B cell (primary cell): ENCODE measurements at regions not wholly inside any gene's neighbourhood (a gene's known extent, or its start where the extent isn't known, plus 50 kb on each side); places are given as distances from the start of the nearest gene placed in this dataset.

ENCODE experiments used
- ATAC-seq: fragments of 200-7000 bp; cut with Tn5 transposase; one replicate; pipeline ENCODE4 v1.10.0; 2021; ENCODE audit warnings: low read depth, mild to moderate bottlenecking, moderate number of reproducible peaks, moderate library complexity
- CTCF ChIA-PET: fragments of 350-600 bp; sonication (Branson Sonifier 250); formaldehyde crosslinking; loops from one replicate; lab custom pipeline; 2021; ENCODE audit warnings: antibody characterized with exemption, inconsistent platforms; lab: Charles Lee
- POLR2A ChIA-PET: fragments of 350-600 bp; sonication (Branson Sonifier 250); formaldehyde crosslinking; loops from one replicate; lab custom pipeline; 2021; ENCODE audit warnings: antibody characterized with exemption; lab: Charles Lee
- DNase-seq: peaks from one replicate; pipeline ENCODE4 v3.0.0; 2013
- H2AFZ ChIP-seq: 2 replicates; pipeline ENCODE4 v1.6.1; 2012; ENCODE audit warnings: mild to moderate bottlenecking, low read depth, low read length; ENCODE audit not compliant: insufficient read depth, poor library complexity, severe bottlenecking
- H3K27ac ChIP-seq, 2 donors: 1 replicate in 1 of 2; 2 replicates in 1 of 2; pipeline ENCODE4 v1.5.1; 2012 to 2013; ENCODE audit warnings: low read length in 2 of 2, mild to moderate bottlenecking in 2 of 2, moderate library complexity in 1 of 2
- H3K27me3 ChIP-seq, 4 experiments: fragments of 200-600 bp in 1 of 4; sonication (generic) in 1 of 4; replicated peaks in 1 of 4; 1 replicate in 2 of 4; 2 replicates in 2 of 4; pipeline versions ENCODE4 v1.6.1 to v1.7.0; 2013 to 2016; ENCODE audit warnings: low read length in 3 of 4, mild to moderate bottlenecking in 2 of 4, mixed read lengths in 1 of 4, moderate library complexity in 1 of 4; ENCODE audit not compliant: insufficient read depth in 4 of 4, control insufficient read depth in 3 of 4; ENCODE audit errors: control extremely low read depth in 1 of 4
- H3K36me3 ChIP-seq, 2 experiments: replicated peaks in 1 of 2; 1 replicate in 1 of 2; 2 replicates in 1 of 2; pipeline versions ENCODE4 v1.6.1 to v1.7.1; 2013; ENCODE audit warnings: low read length in 1 of 2; ENCODE audit not compliant: insufficient read depth in 2 of 2, control insufficient read depth in 1 of 2; ENCODE audit errors: control extremely low read depth in 1 of 2, extremely low read depth in 1 of 2
- H3K4me1 ChIP-seq, 2 donors: fragments of 200-600 bp in 1 of 2; sonication (generic) in 1 of 2; 1 replicate in 1 of 2; 2 replicates in 1 of 2; pipeline versions ENCODE4 v1.5.1 to v1.6.1; 2013 to 2017; ENCODE audit warnings: low read length in 2 of 2; ENCODE audit not compliant: control insufficient read depth in 2 of 2, insufficient read depth in 2 of 2
- H3K4me2 ChIP-seq: replicated peaks from 2 replicates; pipeline ENCODE3; 2012; ENCODE audit warnings: mild to moderate bottlenecking, low read depth, low read length; ENCODE audit not compliant: poor library complexity, severe bottlenecking
- H3K4me3 ChIP-seq, 5 experiments: fragments of 200-600 bp in 1 of 5; sonication (generic) in 1 of 5; 1 replicate in 3 of 5; 2 replicates in 2 of 5; pipeline versions ENCODE4 v1.5.1 to v1.7.0; 2011 to 2016; ENCODE audit warnings: low read length in 4 of 5, mild to moderate bottlenecking in 4 of 5, low read depth in 2 of 5, control low read depth in 1 of 5, moderate library complexity in 1 of 5; ENCODE audit not compliant: insufficient read depth in 1 of 5; ENCODE audit errors: control extremely low read depth in 1 of 5, extremely low read depth in 1 of 5
- H3K79me2 ChIP-seq: fragments of 200-600 bp; sonication (generic); one replicate; pipeline ENCODE4 v1.6.0; 2016; ENCODE audit warnings: low read length; ENCODE audit not compliant: control insufficient read depth, insufficient read depth
- H3K9ac ChIP-seq: fragments of 200-600 bp; sonication (generic); 2 replicates; pipeline ENCODE4 v1.6.1; 2017; ENCODE audit warnings: mild to moderate bottlenecking, low read length, moderate library complexity
- H3K9me3 ChIP-seq, 3 donors: one replicate each; pipeline versions ENCODE4 v1.6.1 to v1.7.1; 2013; ENCODE audit warnings: low read length in 2 of 3; ENCODE audit not compliant: control insufficient read depth in 2 of 3, insufficient read depth in 1 of 3; ENCODE audit errors: control extremely low read depth in 1 of 3
- H4K20me1 ChIP-seq: 2 replicates; pipeline ENCODE4 v1.6.0; 2012; ENCODE audit warnings: mild to moderate bottlenecking, low read length; ENCODE audit not compliant: insufficient read depth, control insufficient read depth, poor library complexity, severe bottlenecking
- H3K27ac Mint-ChIP-seq: one replicate; pipeline ENCODE4 v1.8.0; 2021; ENCODE audit warnings: mixed read lengths
- H3K27me3 Mint-ChIP-seq: one replicate; pipeline ENCODE4 v1.8.0; 2021; ENCODE audit warnings: mixed read lengths
- H3K4me1 Mint-ChIP-seq: one replicate; pipeline ENCODE4 v1.8.0; 2021; ENCODE audit warnings: mixed read lengths
- H3K4me3 Mint-ChIP-seq: one replicate; pipeline ENCODE4 v1.8.0; 2021; ENCODE audit warnings: mixed read lengths
- H3K9me3 Mint-ChIP-seq: one replicate; pipeline ENCODE4 v1.8.0; 2022; ENCODE audit warnings: mixed read lengths; ENCODE audit not compliant: insufficient read depth
- EZH2 ChIP-seq: IDR thresholded peaks from 2 replicates; pipeline ENCODE4 v1.6.1; 2012; ENCODE audit warnings: borderline replicate concordance, low read depth, mild to moderate bottlenecking, moderate library complexity, low read length; ENCODE audit not compliant: insufficient read depth, poor library complexity, severe bottlenecking
- WGBS: methylation state at CpG from one replicate; pipeline ENCODE4 v1.1.5; 2013; ENCODE audit warnings: missing lambda C conversion rate; ENCODE audit not compliant: insufficient coverage; 5-methylcytosine and 5-hydroxymethylcytosine counted together
- intact Hi-C: fragments of 100-400 bp; cut with micrococcal nuclease; formaldehyde crosslinking; loops from one replicate; pipeline ENCODE4 v1.10.0; 2022
- TF ChIP-seq, protein P1 (sequence below): fragments of 200-600 bp; IDR thresholded peaks from one replicate; pipeline ENCODE4 v1.8.0; 2022; ENCODE audit warnings: antibody characterized with exemption, mild to moderate bottlenecking

DNA sequence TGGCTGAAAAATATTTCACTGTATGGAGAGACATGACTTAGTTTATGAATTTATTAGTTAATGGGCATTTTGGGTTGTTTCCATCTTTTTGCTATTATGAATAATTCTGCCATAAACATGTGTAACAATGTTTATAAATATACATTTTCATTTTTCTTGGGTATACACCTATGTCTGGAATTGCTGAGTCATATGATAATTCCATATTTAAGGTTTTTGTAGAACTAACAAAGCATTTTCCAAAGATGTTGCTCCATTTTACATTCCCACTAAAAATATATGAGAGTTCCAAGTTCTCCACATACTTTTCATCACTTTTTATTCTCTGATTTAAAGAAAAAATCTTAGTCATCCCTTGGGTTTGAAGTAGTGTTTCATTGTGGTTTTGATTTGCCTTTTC, 108.8 kb upstream of the LRRTM4 start:
- Histone ChIP-seq H3K36me3 (no peaks in the 10 kb centered on the region), H3K9me3 (no peaks in the 10 kb centered on the region), H3K79me2 (no peaks in the 10 kb centered on the region), H2AFZ (no peak overlapping the region), H4K20me1 (no peaks in the 10 kb centered on the region), H3K4me1 (no peaks in the 10 kb centered on the region), H3K27me3 (no peaks in the 10 kb centered on the region), H3K4me3 (no peak overlapping the region), H3K9ac (no peak overlapping the region), H3K27ac (no peak overlapping the region), H3K4me2 (no peak overlapping the region)
- H3K4me3 Mint-ChIP-seq = no peak overlapping the region
- H3K4me1 Mint-ChIP-seq = no peaks in the 10 kb centered on the region
- intact Hi-C loops = no loop called here
- DNase-seq (no peak), ATAC-seq (no peak)
- TF ChIP-seq, protein P1, sequence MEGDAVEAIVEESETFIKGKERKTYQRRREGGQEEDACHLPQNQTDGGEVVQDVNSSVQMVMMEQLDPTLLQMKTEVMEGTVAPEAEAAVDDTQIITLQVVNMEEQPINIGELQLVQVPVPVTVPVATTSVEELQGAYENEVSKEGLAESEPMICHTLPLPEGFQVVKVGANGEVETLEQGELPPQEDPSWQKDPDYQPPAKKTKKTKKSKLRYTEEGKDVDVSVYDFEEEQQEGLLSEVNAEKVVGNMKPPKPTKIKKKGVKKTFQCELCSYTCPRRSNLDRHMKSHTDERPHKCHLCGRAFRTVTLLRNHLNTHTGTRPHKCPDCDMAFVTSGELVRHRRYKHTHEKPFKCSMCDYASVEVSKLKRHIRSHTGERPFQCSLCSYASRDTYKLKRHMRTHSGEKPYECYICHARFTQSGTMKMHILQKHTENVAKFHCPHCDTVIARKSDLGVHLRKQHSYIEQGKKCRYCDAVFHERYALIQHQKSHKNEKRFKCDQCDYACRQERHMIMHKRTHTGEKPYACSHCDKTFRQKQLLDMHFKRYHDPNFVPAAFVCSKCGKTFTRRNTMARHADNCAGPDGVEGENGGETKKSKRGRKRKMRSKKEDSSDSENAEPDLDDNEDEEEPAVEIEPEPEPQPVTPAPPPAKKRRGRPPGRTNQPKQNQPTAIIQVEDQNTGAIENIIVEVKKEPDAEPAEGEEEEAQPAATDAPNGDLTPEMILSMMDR = no peak
- no peak for TF ChIP-seq EZH2
- H3K27ac Mint-ChIP-seq = no peak overlapping the region
- peaks cover 10% of the 10 kb centered on the region for H3K9me3 Mint-ChIP-seq
- POLR2A ChIA-PET = no interaction called here
- no peaks in the 10 kb centered on the region for H3K27me3 Mint-ChIP-seq
- CTCF ChIA-PET = no interaction called here

DNA sequence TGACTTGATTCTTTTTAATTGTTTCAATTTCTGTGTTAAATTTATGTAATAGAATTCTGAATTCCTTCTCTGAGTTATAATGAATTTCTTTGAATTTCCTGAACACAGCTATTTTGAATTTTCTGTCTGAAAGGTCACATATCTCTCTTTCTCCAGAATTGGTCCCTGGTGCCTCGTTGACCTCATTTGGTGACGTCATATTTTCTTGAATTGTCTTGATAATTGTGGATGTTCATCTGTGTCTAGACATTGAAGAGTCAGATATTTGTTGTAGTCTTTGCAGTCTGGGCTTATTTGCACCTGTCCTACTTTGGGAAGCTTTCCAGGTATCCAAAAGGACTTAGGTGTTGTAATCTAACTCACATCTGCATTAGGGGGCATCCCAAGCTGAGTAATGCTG, 111.4 kb upstream of the LRRTM4 start:
- no peaks in the 10 kb centered on the region for H3K36me3 ChIP-seq
- POLR2A ChIA-PET = no interaction called here
- no peak overlapping the region for H3K9ac ChIP-seq
- H3K4me2 ChIP-seq = no peak overlapping the region
- Mint-ChIP-seq H3K4me3 (no peak overlapping the region), H3K9me3 (peaks cover 15% of the 10 kb centered on the region), H3K27me3 (no peaks in the 10 kb centered on the region), H3K4me1 (no peaks in the 10 kb centered on the region), H3K27ac (no peak overlapping the region)
- H2AFZ ChIP-seq = no peak overlapping the region
- DNase-seq (no peak), ATAC-seq (no peak)
- no peak overlapping the region for H3K4me3 ChIP-seq
- H3K9me3 ChIP-seq = no peaks in the 10 kb centered on the region
- intact Hi-C loops = no loop called here
- H3K79me2 ChIP-seq = no peaks in the 10 kb centered on the region
- TF ChIP-seq, protein P1 = no peak
- TF ChIP-seq EZH2 = no peak
- no peak overlapping the region for H3K27ac ChIP-seq
- H3K4me1 ChIP-seq = no peaks in the 10 kb centered on the region
- CTCF ChIA-PET = no interaction called here
- no peaks in the 10 kb centered on the region for H4K20me1 ChIP-seq
- H3K27me3 ChIP-seq = no peaks in the 10 kb centered on the region
- 100% methylated on average over 1 of the region's 2 CpGs for WGBS
